ENCODE measurements at regions not wholly inside any gene's neighbourhood (a gene's known extent, or its start where the extent isn't known, plus 50 kb on each side); places are given as distances from the start of the nearest gene placed in this dataset.

- TF ChIP-seq POLR2A (IDR thresholded peaks at IDR 0.05): no peak
- no peak for TF ChIP-seq CTCF (IDR thresholded peaks at IDR 0.05)
Observed at GRCh38 chr2:45152691-45153090, 143.4 kb upstream of the SIX2 start.

Data from esophagus squamous epithelium (tissue), 4 donors.